HCT116 (cell line): ENCODE measurements at regions not wholly inside any gene's neighbourhood (a gene's known extent, or its start where the extent isn't known, plus 50 kb on each side); places are given as distances from the start of the nearest gene placed in this dataset.

Source experiments
- ATAC-seq: fragments of 200-7000 bp; cut with Tn5 transposase; 2 replicates; pipeline ENCODE4 v1.9.1; 2020; ENCODE audit warnings: mild to moderate bottlenecking, moderate library complexity
- BruUV-seq: library from RNA; stranded (reverse); fragments of 400-500 nt; replicated peaks from 2 replicates; lab custom pipeline; 2021; lab: Mats Ljungman, UMichigan
- CTCF ChIA-PET: fragments of 300-600 bp; sonication (Branson Sonifier 250); formaldehyde crosslinking; loops from one replicate; lab custom pipeline; 2021; ENCODE audit warnings: antibody characterized with exemption; lab: Charles Lee
- POLR2A ChIA-PET: fragments of 300-600, 350-600 bp; sonication (Branson Sonifier 250); formaldehyde crosslinking; loops from one replicate; lab custom pipeline; 2021; ENCODE audit warnings: antibody characterized with exemption; lab: Charles Lee
- RAD21 ChIA-PET, 2 experiments: fragments of 300-600 bp; sonication (Branson Sonifier 250); formaldehyde crosslinking; loops; one replicate each; lab custom pipeline; 2023; ENCODE audit warnings: low total read pairs in 2 of 2; ENCODE audit not compliant: uncharacterized antibody in 2 of 2, unreplicated experiment in 2 of 2, low non-redundant PET in 1 of 2; lab: Charles Lee
- DNase-seq: peaks from one replicate; pipeline ENCODE4 v3.0.0-alpha.2; 2010; ENCODE audit warnings: low read depth, low spot score
- H2AFZ ChIP-seq: fragments of 200-600 bp; shearing (Covaris generic), sonication (generic); 2 replicates; pipeline ENCODE4 v1.6.1; 2017; ENCODE audit warnings: low read depth, mixed run types, mixed read lengths, antibody characterized with exemption, low read length; ENCODE audit not compliant: poor library complexity, severe bottlenecking
- H3K27ac ChIP-seq: 2 replicates; pipeline ENCODE4 v1.5.1; 2012; ENCODE audit warnings: low read depth, low read length
- H3K27me3 ChIP-seq: fragments of 200-600 bp; sonication (generic); 2 replicates; pipeline ENCODE4 v1.6.1; 2016; ENCODE audit warnings: mixed run types, low read length, mixed read lengths; ENCODE audit not compliant: insufficient read depth
- H3K36me3 ChIP-seq, 2 experiments: fragments of 200-500 bp in 1 of 2; fragments of 200-600 bp in 1 of 2; sonication (Bioruptor generic) in 1 of 2; sonication (generic) in 1 of 2; 2 replicates each; pipeline versions ENCODE4 v1.5.1 to v1.6.1; 2014 to 2016; ENCODE audit warnings: low read length in 2 of 2, inconsistent platforms in 1 of 2, mixed read lengths in 1 of 2, mixed run types in 1 of 2; ENCODE audit not compliant: insufficient read depth in 2 of 2, control insufficient read depth in 1 of 2
- H3K4me1 ChIP-seq, 2 experiments: fragments of 200-600 bp in 1 of 2; sonication (generic) in 1 of 2; 2 replicates each; pipeline versions ENCODE4 v1.5.1 to v1.6.1; 2012 to 2017; ENCODE audit warnings: low read length in 2 of 2, inconsistent platforms in 1 of 2, mild to moderate bottlenecking in 1 of 2, mixed read lengths in 1 of 2, mixed run types in 1 of 2, moderate library complexity in 1 of 2; ENCODE audit not compliant: insufficient read depth in 2 of 2, control insufficient read depth in 1 of 2
- H3K4me2 ChIP-seq: fragments of 200-600 bp; sonication (generic); 2 replicates; pipeline ENCODE4 v1.6.1; 2017; ENCODE audit warnings: mixed run types, low read length, mixed read lengths
- H3K4me3 ChIP-seq, 2 experiments: fragments of 200-600 bp in 1 of 2; sonication (generic) in 1 of 2; replicated peaks in 1 of 2; 2 replicates each; pipeline ENCODE4 v1.5.1; 2011 to 2016; ENCODE audit warnings: low read length in 2 of 2, control low read depth in 1 of 2, low read depth in 1 of 2, mild to moderate bottlenecking in 1 of 2, mixed read lengths in 1 of 2, mixed run types in 1 of 2
- H3K79me2 ChIP-seq: fragments of 200-600 bp; sonication (generic); 2 replicates; pipeline ENCODE4 v1.6.1; 2017; ENCODE audit warnings: mild to moderate bottlenecking, mixed run types, low read length, moderate library complexity, mixed read lengths; ENCODE audit not compliant: insufficient read depth
- H3K9ac ChIP-seq: fragments of 200-600 bp; sonication (generic); 2 replicates; pipeline ENCODE4 v1.6.1; 2016; ENCODE audit warnings: low read length, mixed read lengths
- H3K9me2 ChIP-seq: fragments of 200-600 bp; sonication (generic), shearing (Covaris generic); 2 replicates; pipeline ENCODE4 v1.6.1; 2017; ENCODE audit warnings: mixed run types, mild to moderate bottlenecking, moderate library complexity; ENCODE audit not compliant: insufficient read depth
- H3K9me3 ChIP-seq, 2 experiments: fragments of 200-500 bp in 1 of 2; fragments of 200-600 bp in 1 of 2; sonication (Bioruptor generic) in 1 of 2; sonication (generic) in 1 of 2; 2 replicates each; pipeline ENCODE4 v1.6.1; 2014 to 2017; ENCODE audit warnings: low read length in 2 of 2, mixed read lengths in 2 of 2, inconsistent platforms in 1 of 2, low read depth in 1 of 2, mild to moderate bottlenecking in 1 of 2, mixed run types in 1 of 2, moderate library complexity in 1 of 2; ENCODE audit not compliant: control insufficient read depth in 1 of 2, insufficient read depth in 1 of 2
- H4K20me1 ChIP-seq: fragments of 200-600 bp; sonication (generic), shearing (Covaris generic); 2 replicates; pipeline ENCODE4 v1.6.1; 2017; ENCODE audit warnings: mixed run types, mild to moderate bottlenecking, moderate library complexity; ENCODE audit not compliant: insufficient read depth
- CBX3 ChIP-seq: IDR thresholded peaks from 2 replicates; pipeline ENCODE4 v1.6.1; 2012; ENCODE audit warnings: low read depth
- CEBPB ChIP-seq: IDR thresholded peaks from 2 replicates; pipeline ENCODE4 v1.6.1; 2012; ENCODE audit warnings: low read depth
- CTCF ChIP-seq, 3 experiments: fragments of 200-600 bp in 1 of 3; sonication (generic) in 1 of 3; IDR thresholded peaks in 2 of 3; conservative IDR thresholded peaks in 1 of 3; 2 replicates each; pipeline ENCODE4 v1.5.1; 2012 to 2017; ENCODE audit warnings: low read depth in 2 of 3, low read length in 2 of 3, antibody characterized with exemption in 1 of 3, borderline replicate concordance in 1 of 3, control low read depth in 1 of 3, mild to moderate bottlenecking in 1 of 3, mixed read lengths in 1 of 3, mixed run types in 1 of 3, moderate library complexity in 1 of 3; ENCODE audit not compliant: insufficient read depth in 1 of 3
- ELF1 ChIP-seq: IDR thresholded peaks from 2 replicates; pipeline ENCODE4 v1.6.1; 2012; ENCODE audit warnings: low read depth, borderline replicate concordance
- EZH2 ChIP-seq: fragments of 200-600 bp; sonication (generic); IDR thresholded peaks from 2 replicates; pipeline ENCODE4 v1.6.1; 2017; ENCODE audit warnings: antibody characterized with exemption, mixed run types
- EZH2phosphoT487 ChIP-seq: fragments of 200-600 bp; IDR thresholded peaks from 2 replicates; pipeline ENCODE4 v1.6.1; 2018; ENCODE audit warnings: antibody characterized with exemption, borderline replicate concordance
- FOSL1 ChIP-seq: IDR thresholded peaks from 2 replicates; pipeline ENCODE4 v1.6.1; 2012; ENCODE audit warnings: low read depth
- MAX ChIP-seq: IDR thresholded peaks from 2 replicates; pipeline ENCODE4 v1.6.1; 2012
- RAD21 ChIP-seq: IDR thresholded peaks from 2 replicates; pipeline ENCODE4 v1.6.1; 2012; ENCODE audit warnings: low read depth, mild to moderate bottlenecking
- SIN3A ChIP-seq: IDR thresholded peaks from 2 replicates; pipeline ENCODE4 v1.6.1; 2012; ENCODE audit warnings: low read depth
- SP1 ChIP-seq: IDR thresholded peaks from 2 replicates; pipeline ENCODE4 v1.6.1; 2012; ENCODE audit warnings: low read depth
- SRF ChIP-seq: IDR thresholded peaks from 2 replicates; pipeline ENCODE4 v1.6.1; 2012; ENCODE audit warnings: low read depth
- YY1 ChIP-seq: IDR thresholded peaks from 2 replicates; pipeline ENCODE4 v1.6.1; 2011; ENCODE audit warnings: low read length, low read depth, moderate library complexity, mild to moderate bottlenecking; ENCODE audit not compliant: insufficient replicate concordance; ENCODE audit errors: extremely low read depth
- ZBTB33 ChIP-seq: IDR thresholded peaks from 2 replicates; pipeline ENCODE4 v1.6.1; 2011; ENCODE audit warnings: mild to moderate bottlenecking, low read length, moderate library complexity; ENCODE audit not compliant: insufficient replicate concordance; ENCODE audit errors: extremely low read depth
- ZFX ChIP-seq: fragments of 450-650 bp; IDR thresholded peaks from 2 replicates; pipeline ENCODE4 v1.6.1; 2017
- ZNF274 ChIP-seq: fragments of 200-500 bp; sonication (Bioruptor generic); IDR thresholded peaks from 2 replicates; pipeline ENCODE4 v1.6.1; 2014; ENCODE audit warnings: mild to moderate bottlenecking, low read depth, low read length, inconsistent platforms
- intact Hi-C: fragments of 100-400 bp; cut with micrococcal nuclease; formaldehyde crosslinking; loops from 2 replicates; pipeline ENCODE4 v1.10.0; 2022

- TF ChIP-seq SRF: no peak
- TF ChIP-seq SIN3A: no peak
- TF ChIP-seq YY1: no peak
- no peak for TF ChIP-seq RAD21
These were observed 615.2 kb upstream of the TBL1XR1 start (continued) for GRCh38 chr3:177812492-177812891.

- intact Hi-C loops: no loop called here
- ChIA-PET POLR2A (no interaction called here), RAD21 (no interaction called here), CTCF (no interaction called here)
- no peak for DNase-seq
- H3K4me1 ChIP-seq: peaks cover 8 to 15% of the 10 kb centered on the region in 2 experiments; a peak in 3 of 4 replicates
- no peaks in the 10 kb centered on the region for H3K27me3 ChIP-seq
- TF ChIP-seq EZH2 (no peak), ZBTB33 (no peak), ZFX (no peak), SRF (no peak), EZH2phosphoT487 (no peak), ELF1 (no peak), SP1 (no peak), ZNF274 (no peak), CBX3 (no peak), MAX (no peak), CTCF (IDR thresholded peaks at IDR 0.05 in 2 of 3, conservative IDR thresholded peaks at IDR 0.05 in 1 of 3; ENCODE audit: borderline replicate concordance in 1 of 3, insufficient read depth in 1 of 3, low read depth in 2 of 3, low read length in 2 of 3) (no peak), FOSL1 (no peak), CEBPB (no peak)
- no peaks in the 10 kb centered on the region for H3K79me2 ChIP-seq
- H3K9ac ChIP-seq: no peak overlapping the region
- no peaks in the 10 kb centered on the region for H3K36me3 ChIP-seq
- no peaks in the 10 kb centered on the region for H3K9me2 ChIP-seq
- ATAC-seq: no peak
- no peaks in the 10 kb centered on the region for H4K20me1 ChIP-seq
- H3K27ac ChIP-seq: no peak overlapping the region
- H2AFZ ChIP-seq: no peak overlapping the region
- no peaks in the 10 kb centered on the region for H3K9me3 ChIP-seq
- H3K4me3 ChIP-seq: no peak overlapping the region
- no peak overlapping the region for H3K4me2 ChIP-seq
- BruUV-seq: no TSS peak
These were observed 616.0 kb upstream of the TBL1XR1 start for GRCh38 chr3:177813322-177813721.
